ENCODE measurements at regions not wholly inside any gene's neighbourhood (a gene's known extent, or its start where the extent isn't known, plus 50 kb on each side); places are given as distances from the start of the nearest gene placed in this dataset.

DNA sequence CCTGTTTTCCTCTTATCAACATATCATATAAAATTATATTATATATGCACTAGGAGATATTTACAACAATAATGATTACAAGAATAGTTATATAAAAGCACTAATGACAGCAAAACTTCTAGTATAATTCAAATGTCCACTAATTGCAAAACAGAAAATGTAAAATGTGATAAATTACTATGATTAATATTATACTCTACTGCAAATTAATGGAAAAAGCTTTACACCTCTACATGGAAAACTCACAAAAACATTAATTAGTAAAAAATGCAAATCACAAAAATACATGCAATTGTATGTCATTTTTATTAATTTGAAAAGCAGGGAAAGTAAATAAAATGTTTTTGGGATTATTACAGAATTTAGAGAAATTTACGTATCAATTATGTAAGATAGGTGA lies 681.0 kb upstream of the PCDH20 start:
- no peak for DNase-seq (ENCODE audit: low read depth)

DNA sequence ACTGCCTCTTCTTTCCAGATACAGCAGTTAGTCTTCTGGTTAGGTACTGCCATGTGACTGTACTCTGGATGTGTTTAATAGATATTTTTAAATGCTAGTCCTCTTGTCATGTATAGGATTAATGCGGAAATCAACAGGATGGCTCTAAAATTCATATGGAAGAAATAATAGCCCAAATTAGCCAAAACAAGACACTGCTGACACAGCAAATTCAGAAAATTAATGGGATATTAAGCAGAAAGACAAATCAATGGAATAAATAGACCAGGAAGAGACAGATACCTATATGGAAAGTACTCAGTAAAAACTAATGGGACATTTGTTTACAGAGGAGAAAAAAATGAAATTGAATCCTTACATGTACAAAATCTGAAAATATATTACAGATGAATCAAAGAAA lies 679.3 kb upstream of the PCDH20 start:
- DNase-seq (ENCODE audit: low read depth), result no peak

DNA sequence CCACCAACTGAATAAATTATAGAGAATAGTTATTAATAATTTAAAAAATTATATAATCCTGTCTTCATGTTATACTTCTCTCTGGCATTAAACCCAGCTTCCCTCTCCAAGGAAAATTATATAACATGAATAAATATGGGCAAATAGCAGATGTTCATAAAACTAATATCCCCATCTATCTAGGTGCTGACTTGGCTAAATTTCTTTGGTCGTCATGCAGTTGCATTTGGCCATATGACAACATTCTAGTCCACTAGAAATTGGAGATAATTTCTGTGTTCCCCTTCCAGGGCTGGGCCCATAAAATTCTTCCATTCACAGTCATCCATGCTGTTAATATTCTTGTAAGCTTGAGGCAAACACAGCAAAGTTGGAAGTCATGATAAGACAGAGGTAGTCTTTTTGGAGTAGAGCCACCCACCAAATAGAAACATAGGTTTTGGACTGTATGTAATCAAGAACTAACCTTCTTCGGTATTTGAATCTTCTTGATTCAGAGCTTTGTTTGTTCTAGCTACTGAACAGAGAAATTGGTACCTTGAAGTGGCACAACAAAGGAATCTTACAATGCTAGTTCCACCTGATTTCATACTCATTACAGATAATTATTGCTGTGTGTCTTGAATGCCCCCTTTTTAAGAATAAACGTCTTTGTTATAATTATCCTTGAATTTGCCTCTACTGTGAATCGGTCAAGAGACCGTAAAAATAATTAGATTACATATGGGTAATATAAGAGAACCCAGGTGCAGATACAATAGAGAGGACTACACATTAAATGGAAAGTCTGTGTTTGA lies 678.5 kb upstream of the PCDH20 start:
- no peak for DNase-seq (ENCODE audit: low read depth)

DNA sequence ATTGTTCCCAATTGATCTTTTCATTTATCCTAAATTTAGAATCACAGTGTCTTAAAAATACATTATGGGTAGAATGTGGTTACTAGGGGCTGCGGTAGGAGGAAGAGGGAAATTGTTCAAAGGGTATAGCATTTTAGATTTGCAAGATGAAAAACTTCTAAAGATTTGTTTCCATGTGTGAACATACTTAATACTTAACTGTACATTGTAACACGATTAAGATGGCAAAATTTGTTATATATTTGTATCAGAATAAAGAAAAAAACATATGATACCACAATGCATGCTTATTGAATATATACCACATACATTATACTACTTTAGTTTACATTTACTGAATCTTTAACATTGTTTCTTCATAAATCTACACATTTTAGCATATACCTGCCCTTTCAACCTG lies 677.3 kb upstream of the PCDH20 start:
- no peak for DNase-seq (ENCODE audit: low read depth)

DNA sequence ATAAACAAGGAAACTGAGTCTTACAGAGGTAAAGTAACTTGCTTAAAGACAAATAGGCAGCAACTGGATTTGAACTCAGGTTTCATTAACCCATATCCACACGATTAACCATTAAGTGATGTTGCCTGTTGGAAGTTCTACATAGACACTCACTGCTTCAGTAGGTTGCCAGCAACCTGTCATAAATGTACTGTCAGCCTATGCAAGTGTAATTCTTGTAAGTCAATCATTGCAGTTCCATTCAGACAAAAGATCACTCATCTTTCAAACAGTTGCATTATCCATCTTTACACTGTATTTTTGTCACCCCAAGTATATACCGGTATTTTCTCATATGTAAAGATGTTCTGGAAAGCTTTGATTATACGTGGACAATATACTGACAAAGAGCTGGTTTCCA lies 676.9 kb upstream of the PCDH20 start:
- DNase-seq (ENCODE audit: low read depth), result no peak

DNA sequence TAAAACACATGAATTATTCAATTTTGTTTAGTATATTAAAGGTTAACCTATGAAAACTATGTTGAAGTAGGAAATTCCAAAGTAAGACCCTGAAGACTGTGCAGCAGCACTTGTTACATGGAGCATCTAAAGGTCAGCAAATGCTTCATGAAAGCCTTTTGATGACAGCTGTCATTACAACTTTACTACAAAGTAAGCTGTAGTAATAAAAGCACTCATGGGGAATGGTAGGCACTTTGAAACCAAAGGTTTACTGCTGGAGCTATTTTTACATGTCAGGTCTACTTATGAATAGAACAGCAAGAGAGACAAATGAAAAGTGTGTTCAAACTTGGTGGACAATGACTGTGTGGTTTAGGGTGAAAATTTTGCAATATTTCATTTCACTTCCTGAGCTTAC lies 672.5 kb upstream of the PCDH20 start:
- no peak for DNase-seq (ENCODE audit: low read depth)

DNA sequence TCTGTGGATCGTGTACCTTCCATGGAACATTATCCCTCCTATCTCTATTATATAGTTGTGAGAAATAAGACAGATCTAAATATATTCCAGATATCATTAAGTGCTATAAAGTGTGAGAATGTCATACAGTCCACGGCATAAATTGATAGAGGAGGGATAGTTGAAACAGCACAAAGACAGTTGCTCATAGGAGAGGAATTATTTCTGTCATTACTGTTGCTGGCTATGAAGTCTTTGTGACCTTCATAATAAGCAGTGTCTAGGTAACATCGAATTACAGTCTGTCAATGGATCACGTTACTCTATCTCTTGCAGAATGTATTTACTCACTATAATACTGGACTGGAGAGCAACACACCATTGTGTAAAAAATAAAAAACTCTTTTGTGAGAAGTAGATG lies 671.5 kb upstream of the PCDH20 start:
- DNase-seq (ENCODE audit: low read depth), result no peak

DNA sequence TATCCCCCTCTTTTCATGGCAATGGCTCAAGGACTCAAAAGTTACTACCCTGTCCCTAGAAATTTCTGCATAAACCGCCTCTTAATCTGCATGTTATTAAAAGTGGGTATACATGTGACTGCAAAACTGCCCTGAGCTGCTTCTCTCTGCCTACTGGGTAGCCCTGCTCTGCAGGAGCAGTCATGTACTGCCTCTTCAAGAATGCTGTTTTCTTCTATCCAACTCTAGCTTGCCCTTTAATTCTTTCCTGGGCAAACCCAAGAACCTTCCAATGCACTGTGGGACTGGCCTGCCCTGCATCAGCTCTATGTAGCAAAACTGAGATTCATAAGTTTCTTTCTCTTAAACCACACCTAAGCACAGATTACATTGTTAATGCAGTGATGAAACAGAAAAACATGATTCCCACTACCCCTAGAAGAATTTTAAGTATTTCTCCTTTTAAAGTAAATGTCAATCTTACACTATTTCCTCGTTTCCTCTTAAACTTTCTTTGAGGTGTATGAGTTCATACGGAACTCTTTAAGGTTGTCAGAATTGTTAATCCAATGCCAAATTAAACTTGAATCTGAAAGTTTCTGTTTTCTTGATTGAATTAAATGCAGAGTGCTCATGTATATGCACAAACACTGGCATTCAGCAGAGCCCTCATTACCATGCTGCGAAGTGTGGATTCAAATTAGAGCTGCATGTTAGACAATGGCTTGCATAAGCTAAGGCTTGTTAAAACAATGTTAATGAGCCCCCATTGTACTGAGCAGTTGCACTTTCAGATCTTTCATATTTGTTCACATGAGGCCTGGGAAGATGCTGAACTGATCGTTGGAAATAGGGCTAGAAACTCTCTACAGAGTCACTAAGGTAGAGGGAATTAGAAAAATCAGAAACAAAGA lies 669.9 kb upstream of the PCDH20 start:
- no peak for DNase-seq (ENCODE audit: low read depth)

DNA sequence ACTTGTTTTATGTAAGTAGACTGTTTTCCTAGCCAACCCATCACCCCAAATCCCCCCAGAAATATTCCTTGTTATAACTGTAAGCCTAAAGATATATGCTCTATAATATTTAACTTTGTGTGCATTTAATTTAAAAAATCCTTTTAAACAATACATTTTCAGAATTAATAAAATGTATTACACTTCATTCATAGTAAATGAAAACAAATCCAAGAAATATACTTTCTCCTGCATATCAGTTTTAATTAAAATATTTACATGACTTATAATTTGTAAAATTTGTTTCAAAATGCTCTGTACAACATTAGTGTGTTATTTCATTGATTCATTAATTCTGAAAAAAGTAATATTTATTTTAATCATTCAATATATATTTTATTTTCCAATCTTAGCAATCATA lies 669.1 kb upstream of the PCDH20 start:
- DNase-seq (ENCODE audit: low read depth), result no peak

DNA sequence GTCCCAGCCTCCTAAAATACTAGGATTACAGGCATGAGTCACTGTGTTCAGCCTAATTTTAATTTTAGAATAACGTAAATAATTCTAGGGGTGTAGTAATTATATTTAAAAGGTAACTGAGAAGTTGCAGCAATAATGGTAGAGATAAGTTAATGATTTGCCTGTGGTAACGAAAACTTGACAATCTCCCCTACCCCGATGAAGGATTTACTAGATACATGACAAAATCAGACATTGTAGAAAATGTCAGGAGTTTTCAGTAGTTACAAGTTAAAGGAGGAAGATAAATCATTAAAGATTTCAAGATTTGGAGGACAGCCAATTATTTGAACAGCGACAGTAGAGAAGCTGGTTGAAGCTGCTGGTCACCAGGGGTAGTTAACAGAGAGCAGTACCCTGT lies 652.2 kb upstream of the PCDH20 start:
- DNase-seq (ENCODE audit: low read depth), result no peak

DNA sequence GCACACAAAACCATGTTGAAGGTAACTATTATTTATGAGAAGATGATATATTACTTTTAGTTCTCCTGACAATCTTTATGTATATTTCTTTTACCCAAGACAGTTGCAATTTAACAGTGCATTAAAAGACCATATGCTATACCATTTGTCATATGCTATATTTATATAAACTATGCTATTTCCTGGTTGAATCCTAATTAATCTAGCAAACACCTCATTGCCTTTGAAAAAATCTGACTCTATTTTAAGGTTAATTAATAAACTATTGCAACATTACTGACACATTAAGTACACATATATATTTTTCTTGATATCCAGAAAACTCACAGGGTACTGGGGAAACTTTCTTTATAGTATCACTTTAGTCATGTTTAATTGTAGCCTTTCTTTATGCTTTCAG lies 649.4 kb upstream of the PCDH20 start:
- no peak for DNase-seq (ENCODE audit: low read depth)

DNA sequence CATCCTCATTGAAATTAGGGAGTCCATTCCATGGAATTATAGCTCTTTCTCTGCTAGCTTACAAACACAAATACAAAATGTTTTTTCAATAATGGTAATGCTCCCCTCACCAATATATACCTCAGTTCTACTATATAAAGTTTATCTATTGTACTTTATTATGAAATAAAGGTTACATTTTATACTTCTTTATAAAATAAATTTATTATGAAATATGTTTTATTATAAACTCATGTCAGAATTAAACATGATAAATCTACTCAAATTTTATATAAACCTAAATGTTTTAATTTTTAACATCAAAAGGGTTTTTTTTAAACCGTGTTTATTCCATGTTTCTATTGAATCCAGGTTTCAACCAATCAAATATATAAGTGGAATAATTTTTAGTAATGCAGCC lies 646.1 kb upstream of the PCDH20 start:
- DNase-seq (ENCODE audit: low read depth), result no peak

DNA sequence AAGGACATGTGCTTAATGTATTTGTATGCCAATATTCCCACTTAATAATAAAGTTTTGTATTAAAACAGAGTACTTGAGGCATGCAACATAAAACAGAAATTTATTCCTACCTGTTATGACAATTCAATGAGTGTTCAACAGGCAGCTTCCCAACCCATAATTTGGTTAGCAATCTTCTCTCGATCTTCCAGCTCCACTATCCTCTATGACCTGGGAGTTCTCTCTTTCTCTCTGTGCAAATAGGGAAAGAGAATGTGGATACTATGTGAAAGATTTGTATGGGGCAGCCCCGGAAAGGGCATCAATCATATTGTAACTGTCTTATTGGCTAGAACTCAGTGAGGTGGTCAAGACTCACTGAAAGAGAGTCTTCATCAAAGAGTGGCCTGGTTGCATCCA lies 644.9 kb upstream of the PCDH20 start:
- no peak for DNase-seq (ENCODE audit: low read depth)

DNA sequence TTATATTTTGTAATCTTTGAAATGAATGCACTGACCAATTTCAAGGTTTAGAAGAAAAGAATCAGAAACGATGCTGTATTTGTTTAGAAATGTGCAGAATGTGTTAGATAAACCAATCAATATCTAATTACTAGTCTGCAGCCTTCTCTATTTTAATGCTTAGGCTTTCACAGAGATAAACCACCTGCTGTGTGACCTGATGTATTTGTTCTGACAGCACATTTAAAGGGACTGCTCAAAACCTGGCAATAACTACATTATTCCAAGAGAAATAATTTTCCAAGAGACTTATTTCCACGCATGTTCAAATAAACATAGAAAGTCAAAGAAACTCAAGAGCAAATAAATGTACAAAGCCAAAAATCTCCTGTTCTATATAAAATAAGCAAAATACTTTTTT lies 641.6 kb upstream of the PCDH20 start:
- no peak for DNase-seq (ENCODE audit: low read depth)

DNA sequence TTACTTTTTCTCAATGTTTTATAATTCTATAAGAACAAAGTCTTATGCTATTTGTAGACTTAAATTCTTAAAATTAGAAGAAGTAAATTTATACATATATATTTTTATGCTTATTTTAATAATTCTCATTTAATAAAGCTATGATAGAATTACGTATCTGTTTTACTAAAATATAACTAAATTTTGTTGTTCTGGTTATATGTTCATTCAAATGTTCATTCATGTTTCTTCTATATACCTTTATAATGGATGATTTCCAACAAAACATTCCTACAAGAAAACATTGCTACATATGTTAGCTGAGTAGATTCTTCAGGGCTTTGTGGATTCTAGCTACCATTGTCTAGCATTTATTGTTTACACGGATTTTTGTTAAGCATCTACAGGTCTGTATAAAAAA lies 634.3 kb upstream of the PCDH20 start:
- no peak for DNase-seq (ENCODE audit: low read depth)

DNA sequence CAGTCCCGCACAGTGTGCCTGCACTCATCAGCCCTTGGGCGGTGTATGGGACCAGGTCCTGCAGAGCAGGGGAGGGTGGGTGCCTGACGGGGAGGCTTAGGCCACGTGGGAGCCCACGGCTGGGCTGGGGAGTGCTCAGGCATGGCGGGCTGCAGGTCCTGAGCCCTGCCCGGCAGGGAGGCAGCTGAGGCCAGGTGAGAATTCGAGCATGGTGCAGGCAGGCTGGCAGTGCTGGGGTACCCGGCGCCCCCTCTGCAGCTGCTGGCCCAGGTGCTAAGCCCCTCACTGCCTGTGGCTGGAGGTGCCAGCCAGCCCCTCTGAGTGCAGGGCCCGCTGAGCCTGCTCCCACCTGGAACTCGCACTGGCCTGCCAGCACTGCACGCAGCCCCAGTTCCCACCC lies 630.9 kb upstream of the PCDH20 start:
- no peak for DNase-seq (ENCODE audit: low read depth)

DNA sequence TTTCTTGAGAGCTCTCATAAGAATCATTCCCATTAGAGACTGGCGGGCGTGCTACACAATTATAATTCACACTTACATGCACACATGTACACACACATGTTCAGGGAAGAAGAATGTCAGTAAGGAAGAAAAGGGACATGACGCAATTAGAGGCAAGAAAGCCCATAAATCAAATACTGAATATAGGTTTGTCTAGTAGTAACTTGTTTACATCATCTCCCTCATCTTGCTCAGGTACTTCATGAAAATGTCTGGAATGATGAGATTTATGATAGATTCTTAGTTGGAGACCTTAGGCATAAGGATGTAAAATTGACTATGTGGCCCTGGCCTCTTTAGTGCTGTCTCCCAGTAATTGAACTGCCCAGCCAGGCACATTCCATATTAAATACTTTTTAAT lies 628.0 kb upstream of the PCDH20 start:
- no peak for DNase-seq (ENCODE audit: low read depth)

DNA sequence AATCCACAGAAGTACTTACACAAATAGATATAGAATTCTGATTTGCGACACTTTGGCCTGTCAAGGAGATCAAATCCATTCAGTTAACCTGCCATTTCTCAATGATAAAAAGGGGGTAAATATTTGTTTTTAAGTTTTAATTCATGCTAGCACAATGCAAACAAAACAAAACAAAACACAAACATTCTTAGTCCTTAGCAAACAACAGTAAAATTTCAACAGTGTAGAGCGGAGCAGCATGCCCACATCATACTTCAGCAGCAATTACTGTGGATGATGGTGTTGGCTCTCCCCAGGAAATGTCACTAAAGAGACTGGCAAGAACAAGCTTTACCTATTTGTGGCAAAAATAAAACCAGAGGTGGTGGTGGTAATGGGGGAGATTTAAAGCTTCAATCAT lies 625.2 kb upstream of the PCDH20 start:
- DNase-seq (ENCODE audit: low read depth), result no peak

DNA sequence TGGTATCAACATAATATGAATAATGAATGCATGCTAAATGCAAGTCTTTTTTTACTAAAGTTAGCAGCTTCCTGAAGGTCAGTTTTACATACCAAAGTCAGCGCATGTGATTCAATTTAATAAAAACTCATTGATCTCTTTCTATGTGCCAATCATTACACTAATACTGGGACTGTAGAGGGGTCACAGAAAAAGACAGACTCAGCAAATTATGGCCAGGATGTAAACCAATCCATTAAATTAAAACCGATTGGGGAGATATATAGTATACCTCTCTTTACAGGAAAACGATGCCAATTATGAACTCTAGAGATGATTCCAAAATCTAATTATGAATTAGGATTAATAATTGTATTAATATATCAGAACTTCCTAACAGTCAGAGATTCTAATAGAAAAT lies 624.4 kb upstream of the PCDH20 start:
- DNase-seq (ENCODE audit: low read depth), result no peak

DNA sequence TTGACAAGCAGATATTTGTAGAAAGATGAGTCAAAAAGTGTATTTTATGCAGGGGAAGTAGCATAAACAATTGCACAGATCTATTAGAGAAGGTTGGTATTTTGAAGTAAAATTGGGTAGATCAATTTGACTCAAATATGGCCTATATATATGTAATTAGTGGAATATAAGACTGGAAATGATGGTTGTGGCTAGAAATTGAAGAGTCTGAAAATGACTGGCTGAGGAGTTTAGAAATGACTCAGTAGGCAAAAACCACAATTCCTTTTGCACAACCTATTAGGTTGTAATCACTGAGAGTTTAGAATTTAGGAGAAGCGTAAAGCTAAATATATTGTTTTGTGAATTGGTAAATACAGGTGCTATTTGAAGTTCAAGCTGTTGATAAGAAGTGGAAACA lies 622.6 kb upstream of the PCDH20 start:
- no peak for DNase-seq (ENCODE audit: low read depth)

DNA sequence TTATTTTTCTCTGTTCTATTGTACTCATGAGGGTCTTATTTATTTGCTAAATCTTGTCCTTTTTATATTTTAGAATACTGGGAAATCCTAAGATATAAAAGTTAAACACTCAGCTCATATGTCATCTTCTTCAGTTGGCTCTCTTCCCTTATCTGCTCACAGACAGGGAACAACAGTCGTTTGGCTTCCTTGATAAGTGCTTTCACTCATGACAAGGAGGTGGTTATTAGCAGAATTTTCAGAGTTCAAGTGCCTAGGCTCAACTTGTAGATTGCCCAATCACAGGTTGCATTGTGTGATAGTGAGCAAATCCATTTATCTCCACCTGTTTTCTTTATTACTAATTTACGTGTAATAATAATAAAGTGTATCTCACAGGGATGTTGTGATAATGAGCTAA lies 620.3 kb upstream of the PCDH20 start:
- DNase-seq (ENCODE audit: low read depth), result no peak

DNA sequence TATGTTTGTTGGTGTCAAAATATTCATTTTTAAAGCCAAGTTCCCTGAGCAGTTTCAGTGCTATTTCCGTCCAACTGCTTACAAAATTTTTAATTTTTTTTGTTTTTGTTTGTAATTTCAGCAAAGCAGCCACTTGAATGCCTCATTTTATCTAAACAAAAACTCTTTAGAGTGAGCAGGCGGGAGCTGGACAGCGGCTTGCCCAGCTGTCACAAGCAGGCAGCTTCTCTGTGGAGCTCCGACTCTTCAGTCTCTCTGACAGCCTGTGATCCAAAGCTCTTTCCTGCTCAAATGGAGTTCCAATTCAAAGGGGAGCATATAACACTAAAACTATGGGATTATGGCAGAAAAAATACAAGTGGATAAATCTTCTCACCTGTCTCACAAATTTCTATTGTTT lies 618.3 kb upstream of the PCDH20 start:
- no peak for DNase-seq (ENCODE audit: low read depth)

DNA sequence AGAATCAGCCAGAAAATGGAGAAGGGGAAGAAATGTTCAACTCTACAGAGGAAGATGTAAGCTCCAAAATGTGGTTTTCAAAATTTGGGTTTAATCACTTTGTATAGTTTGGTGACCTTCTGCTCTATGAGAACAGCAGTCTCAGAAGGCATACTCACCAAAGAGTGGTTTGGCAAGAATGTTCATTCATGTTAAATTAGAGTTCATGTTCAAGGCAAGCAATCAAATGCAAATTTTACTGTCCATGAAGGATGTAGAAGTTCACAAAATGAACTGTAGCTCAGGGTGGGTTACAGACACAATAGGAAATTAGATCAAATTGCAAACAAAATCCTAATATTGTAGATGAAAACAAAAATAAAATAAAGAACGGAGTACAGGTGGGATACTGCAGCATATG lies 606.7 kb upstream of the PCDH20 start:
- no peak for DNase-seq (ENCODE audit: low read depth)

DNA sequence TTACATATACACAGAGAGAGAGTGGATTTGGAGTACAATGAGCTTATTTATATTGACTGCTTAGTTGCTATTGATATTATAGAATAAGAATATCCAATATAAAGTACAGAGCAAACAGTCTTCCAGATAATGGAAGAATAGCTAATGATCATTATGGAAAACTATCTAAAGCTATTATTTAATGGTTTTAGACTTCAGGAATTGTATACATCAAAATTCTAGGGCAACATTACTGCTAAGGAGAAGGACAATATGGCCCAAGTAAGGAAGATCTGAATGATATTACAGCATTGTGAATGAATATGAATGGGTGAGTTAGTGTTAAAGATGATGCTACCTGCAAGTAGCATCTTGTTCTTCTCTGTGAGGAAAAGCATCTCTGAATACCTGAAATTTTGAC lies 604.2 kb upstream of the PCDH20 start:
- no peak for DNase-seq (ENCODE audit: low read depth)
